ENCODE measurements at regions not wholly inside any gene's neighbourhood (a gene's known extent, or its start where the extent isn't known, plus 50 kb on each side); places are given as distances from the start of the nearest gene placed in this dataset.

- Histone ChIP-seq H3K4me3 (no peak overlapping the region), H3K27ac (ENCODE audit: low read depth) (no peak overlapping the region), H3F3A (replicated peaks; ENCODE audit: low read depth) (no peaks in the 10 kb centered on the region), H3K9me2 (ENCODE audit: insufficient read depth) (no peaks in the 10 kb centered on the region), H4K20me1 (replicated peaks; ENCODE audit: insufficient read depth) (no peaks in the 10 kb centered on the region), H3K4me1 (ENCODE audit: insufficient read depth) (no peaks in the 10 kb centered on the region), H2AFZ (no peak overlapping the region), H3K27me3 (ENCODE audit: insufficient read depth) (no peaks in the 10 kb centered on the region), H3K79me2 (replicated peaks; ENCODE audit: insufficient read depth) (no peaks in the 10 kb centered on the region), H3K36me3 (ENCODE audit: insufficient read depth) (no peaks in the 10 kb centered on the region), H3K4me2 (no peak overlapping the region)
- Mint-ChIP-seq H3K27me3 (ENCODE audit: insufficient read depth, low read depth, poor library complexity) (peaks cover 6% of the 10 kb centered on the region), H3K36me3 (ENCODE audit: low read depth) (peaks cover 3% of the 10 kb centered on the region; the same call in 2 of the 3 replicates), H3K9me3 (peaks cover 6% of the 10 kb centered on the region), H3K4me3 (no peak overlapping the region), H3K4me1 (no peaks in the 10 kb centered on the region), H3K27ac (no peak overlapping the region)
- DNase-seq (ENCODE audit: low spot score): no peak
- no peak for ATAC-seq
- TF ChIP-seq JUNB (IDR thresholded peaks at IDR 0.05; ENCODE audit: unreplicated experiment): no peak
- TF ChIP-seq POLR2AphosphoS5 (IDR thresholded peaks at IDR 0.05; ENCODE audit: low read depth): no peak
- no peak for TF ChIP-seq REST (IDR thresholded peaks at IDR 0.05; ENCODE audit: unreplicated experiment)
- TF ChIP-seq EZH2 (IDR thresholded peaks at IDR 0.05; ENCODE audit: low read depth, unreplicated experiment): no peak
- no peak for TF ChIP-seq ZNF331 (CRISPR knock-in tag; IDR thresholded peaks at IDR 0.05; ENCODE audit: low read depth)
- no peak for TF ChIP-seq ZNF114 (CRISPR knock-in tag; IDR thresholded peaks at IDR 0.05)
- no peak for TF ChIP-seq STAT1 (IDR thresholded peaks at IDR 0.05; ENCODE audit: unreplicated experiment)
- TF ChIP-seq CTCF (conservative IDR thresholded peaks at IDR 0.05; ENCODE audit: low read depth in 2 of 2): no peak
- no peak for TF ChIP-seq NANOG (IDR thresholded peaks at IDR 0.05; ENCODE audit: borderline replicate concordance)
- no peak for TF ChIP-seq CREB1 (CRISPR knock-in tag; IDR thresholded peaks at IDR 0.05; ENCODE audit: low read depth)
- TF ChIP-seq ZNF462 (CRISPR knock-in tag; IDR thresholded peaks at IDR 0.05): no peak
- no peak for TF ChIP-seq EZH2phosphoT487 (IDR thresholded peaks at IDR 0.05; ENCODE audit: unreplicated experiment)
- TF ChIP-seq ETS1 (IDR thresholded peaks at IDR 0.05): no peak
These were observed 694.9 kb upstream of the KCND2 start for GRCh38 chr7:119578116-119578515.

All from GM23338 (cell line).